ENCODE measurements at regions not wholly inside any gene's neighbourhood (a gene's known extent, or its start where the extent isn't known, plus 50 kb on each side); places are given as distances from the start of the nearest gene placed in this dataset.

- TF ChIP-seq POLR2AphosphoS5 (IDR thresholded peaks at IDR 0.05; ENCODE audit: low read depth, low read length) (no peak), TAF1 (IDR thresholded peaks at IDR 0.05; ENCODE audit: borderline replicate concordance, insufficient read depth, low read length) (no peak), SIN3A (IDR thresholded peaks at IDR 0.05; ENCODE audit: borderline replicate concordance, insufficient read depth, low read length) (no peak), FOXP2 (optimal IDR thresholded peaks at IDR 0.05; ENCODE audit: borderline replicate concordance, extremely low read depth, extremely low read length, insufficient read depth) (no peak), REST (IDR thresholded peaks at IDR 0.05; ENCODE audit: insufficient read depth in 1 of 2, low read depth in 2 of 2, low read length in 2 of 2) (no peak)
Observed at GRCh38 chr6:1230689-1231605, 81.0 kb upstream of the FOXQ1 start.

GRCh38 chr6:1230281-1230680 is 81.6 kb upstream of the FOXQ1 start:
- TF ChIP-seq TAF1 (IDR thresholded peaks at IDR 0.05; ENCODE audit: borderline replicate concordance, insufficient read depth, low read length), result no peak
- TF ChIP-seq POLR2AphosphoS5 (IDR thresholded peaks at IDR 0.05; ENCODE audit: low read depth, low read length), result no peak
- no peak for TF ChIP-seq SIN3A (IDR thresholded peaks at IDR 0.05; ENCODE audit: borderline replicate concordance, insufficient read depth, low read length)
- no peak for TF ChIP-seq FOXP2 (optimal IDR thresholded peaks at IDR 0.05; ENCODE audit: borderline replicate concordance, extremely low read depth, extremely low read length, insufficient read depth)
- no peak for TF ChIP-seq REST (IDR thresholded peaks at IDR 0.05; ENCODE audit: insufficient read depth in 1 of 2, low read depth in 2 of 2, low read length in 2 of 2)

- no peak for TF ChIP-seq TAF1 (IDR thresholded peaks at IDR 0.05; ENCODE audit: borderline replicate concordance, insufficient read depth, low read length)
- TF ChIP-seq POLR2AphosphoS5 (IDR thresholded peaks at IDR 0.05; ENCODE audit: low read depth, low read length), result no peak
- TF ChIP-seq SIN3A (IDR thresholded peaks at IDR 0.05; ENCODE audit: borderline replicate concordance, insufficient read depth, low read length), result no peak
- TF ChIP-seq FOXP2 (optimal IDR thresholded peaks at IDR 0.05; ENCODE audit: borderline replicate concordance, extremely low read depth, extremely low read length, insufficient read depth), result no peak
- no peak for TF ChIP-seq REST (IDR thresholded peaks at IDR 0.05; ENCODE audit: insufficient read depth in 1 of 2, low read depth in 2 of 2, low read length in 2 of 2)
Observed at GRCh38 chr6:1229808-1230207, 82.1 kb upstream of the FOXQ1 start.

- TF ChIP-seq TAF1 (IDR thresholded peaks at IDR 0.05; ENCODE audit: borderline replicate concordance, insufficient read depth, low read length), result no peak
- TF ChIP-seq FOXP2 (optimal IDR thresholded peaks at IDR 0.05; ENCODE audit: borderline replicate concordance, extremely low read depth, extremely low read length, insufficient read depth), result no peak
- TF ChIP-seq SIN3A (IDR thresholded peaks at IDR 0.05; ENCODE audit: borderline replicate concordance, insufficient read depth, low read length), result no peak
Observed at GRCh38 chr6:1229301-1229700, 82.6 kb upstream of the FOXQ1 start.

GRCh38 chr6:1228754-1229191 is 83.1 kb upstream of the FOXQ1 start:
- no peak for TF ChIP-seq FOXP2 (optimal IDR thresholded peaks at IDR 0.05; ENCODE audit: borderline replicate concordance, extremely low read depth, extremely low read length, insufficient read depth)
